GM12872 (cell line): ENCODE measurements at regions not wholly inside any gene's neighbourhood (a gene's known extent, or its start where the extent isn't known, plus 50 kb on each side); places are given as distances from the start of the nearest gene placed in this dataset.

Source experiments
- CTCF ChIP-seq: IDR thresholded peaks from 3 replicates; pipeline ENCODE4 v1.5.1; 2011; ENCODE audit warnings: low read depth, mild to moderate bottlenecking, low read length, moderate library complexity; ENCODE audit not compliant: insufficient read depth

- no peak for TF ChIP-seq CTCF
Measured at GRCh38 chr5:68817632-68818031, 276.2 kb upstream of the SLC30A5 start.

GRCh38 chr5:68818057-68818695, 275.6 kb upstream of the SLC30A5 start:
- TF ChIP-seq CTCF = no peak

GRCh38 chr5:68818870-68819269, 274.9 kb upstream of the SLC30A5 start:
- TF ChIP-seq CTCF = no peak

- TF ChIP-seq CTCF = no peak
Measured at GRCh38 chr5:68821056-68821455, 272.8 kb upstream of the SLC30A5 start.

GRCh38 chr5:68822796-68823195, 271.0 kb upstream of the SLC30A5 start:
- no peak for TF ChIP-seq CTCF

- no peak for TF ChIP-seq CTCF
Measured at GRCh38 chr5:68823301-68823700, 270.5 kb upstream of the SLC30A5 start.

GRCh38 chr5:68830377-68830898, 263.4 kb upstream of the SLC30A5 start:
- no peak for TF ChIP-seq CTCF
